ENCODE measurements at regions not wholly inside any gene's neighbourhood (a gene's known extent, or its start where the extent isn't known, plus 50 kb on each side); places are given as distances from the start of the nearest gene placed in this dataset.
"Not testable (repeated sequence)": the region's sequence is repeated elsewhere in the genome, so short reads cannot be mapped to it uniquely, and the experiment has no call there.

- no peak for DNase-seq (ENCODE audit: low spot score)
Measured at GRCh38 chr16:13471036-13471435, 448.9 kb upstream of the ERCC4 start.

- DNase-seq (ENCODE audit: low spot score) = no peak
Measured at GRCh38 chr16:13478991-13479390, 441.0 kb upstream of the ERCC4 start.

- no peak for DNase-seq (ENCODE audit: low spot score)
Measured at GRCh38 chr16:13479549-13479948, 440.4 kb upstream of the ERCC4 start.

- DNase-seq (ENCODE audit: low spot score) = no peak
Measured at GRCh38 chr16:13480801-13481200, 439.2 kb upstream of the ERCC4 start.

- no peak for DNase-seq (ENCODE audit: low spot score)
Measured at GRCh38 chr16:13483121-13483520, 436.8 kb upstream of the ERCC4 start.

GRCh38 chr16:13489416-13489815 is 430.5 kb upstream of the ERCC4 start:
- not testable (repeated sequence) for DNase-seq (ENCODE audit: low spot score)

- no peak for DNase-seq (ENCODE audit: low spot score)
Measured at GRCh38 chr16:13492046-13492445, 427.9 kb upstream of the ERCC4 start.

GRCh38 chr16:13503960-13504635 is 415.9 kb upstream of the ERCC4 start:
- no peak for DNase-seq (ENCODE audit: low spot score)

GRCh38 chr16:13507530-13507929 is 412.4 kb upstream of the ERCC4 start:
- no peak for DNase-seq (ENCODE audit: low spot score)

- no peak for DNase-seq (ENCODE audit: low spot score)
Measured at GRCh38 chr16:13510425-13511151, 409.4 kb upstream of the ERCC4 start.

GRCh38 chr16:13517841-13518240 is 402.1 kb upstream of the ERCC4 start:
- no peak for DNase-seq (ENCODE audit: low spot score)

GRCh38 chr16:13519871-13520270 is 400.1 kb upstream of the ERCC4 start:
- DNase-seq (ENCODE audit: low spot score) = no peak

- DNase-seq (ENCODE audit: low spot score) = no peak
Measured at GRCh38 chr16:13521356-13521755, 398.6 kb upstream of the ERCC4 start.

GRCh38 chr16:13527332-13527731 is 392.6 kb upstream of the ERCC4 start:
- no peak for DNase-seq (ENCODE audit: low spot score)

GRCh38 chr16:13528691-13529090 is 391.3 kb upstream of the ERCC4 start:
- DNase-seq (ENCODE audit: low spot score) = no peak

- DNase-seq (ENCODE audit: low spot score) = no peak
Measured at GRCh38 chr16:13529193-13529982, 390.6 kb upstream of the ERCC4 start.

- no peak for DNase-seq (ENCODE audit: low spot score)
Measured at GRCh38 chr16:13540771-13541170, 379.2 kb upstream of the ERCC4 start.

GRCh38 chr16:13542284-13542683 is 377.7 kb upstream of the ERCC4 start:
- no peak for DNase-seq (ENCODE audit: low spot score)

- no peak for DNase-seq (ENCODE audit: low spot score)
Measured at GRCh38 chr16:13543850-13544249, 376.1 kb upstream of the ERCC4 start.

- DNase-seq (ENCODE audit: low spot score) = no peak
Measured at GRCh38 chr16:13545271-13545670, 374.7 kb upstream of the ERCC4 start.

GRCh38 chr16:13550254-13550653 is 369.7 kb upstream of the ERCC4 start:
- no peak for DNase-seq (ENCODE audit: low spot score)

GRCh38 chr16:13552062-13552959 is 367.6 kb upstream of the ERCC4 start:
- DNase-seq (ENCODE audit: low spot score) = no peak

All from CD4-positive, alpha-beta T cell treated with Interleukin-2 at 100 ng/mL for 4 hours (primary cell).